ENCODE measurements at regions not wholly inside any gene's neighbourhood (a gene's known extent, or its start where the extent isn't known, plus 50 kb on each side); places are given as distances from the start of the nearest gene placed in this dataset.

GRCh38 chr6:227812-228338 is 64.4 kb upstream of the DUSP22 start:
- TF ChIP-seq, protein P1, sequence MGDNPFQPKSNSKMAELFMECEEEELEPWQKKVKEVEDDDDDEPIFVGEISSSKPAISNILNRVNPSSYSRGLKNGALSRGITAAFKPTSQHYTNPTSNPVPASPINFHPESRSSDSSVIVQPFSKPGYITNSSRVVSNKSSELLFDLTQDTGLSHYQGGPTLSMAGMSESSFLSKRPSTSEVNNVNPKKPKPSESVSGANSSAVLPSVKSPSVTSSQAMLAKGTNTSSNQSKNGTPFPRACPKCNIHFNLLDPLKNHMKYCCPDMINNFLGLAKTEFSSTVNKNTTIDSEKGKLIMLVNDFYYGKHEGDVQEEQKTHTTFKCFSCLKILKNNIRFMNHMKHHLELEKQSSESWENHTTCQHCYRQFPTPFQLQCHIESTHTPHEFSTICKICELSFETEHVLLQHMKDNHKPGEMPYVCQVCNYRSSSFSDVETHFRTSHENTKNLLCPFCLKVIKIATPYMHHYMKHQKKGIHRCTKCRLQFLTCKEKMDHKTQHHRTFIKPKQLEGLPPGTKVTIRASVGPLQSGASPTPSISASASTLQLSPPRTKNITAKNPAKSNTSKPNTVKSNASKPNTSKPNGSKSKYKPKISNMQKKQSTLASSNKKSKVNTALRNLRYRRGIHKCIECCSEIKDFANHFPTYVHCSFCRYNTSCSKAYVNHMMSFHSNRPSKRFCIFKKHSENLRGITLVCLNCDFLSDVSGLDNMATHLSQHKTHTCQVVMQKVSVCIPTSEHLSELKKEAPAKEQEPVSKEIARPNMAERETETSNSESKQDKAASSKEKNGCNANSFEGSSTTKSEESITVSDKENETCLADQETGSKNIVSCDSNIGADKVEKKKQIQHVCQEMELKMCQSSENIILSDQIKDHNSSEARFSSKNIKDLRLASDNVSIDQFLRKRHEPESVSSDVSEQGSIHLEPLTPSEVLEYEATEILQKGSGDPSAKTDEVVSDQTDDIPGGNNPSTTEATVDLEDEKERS (tag by site-specific recombination; IDR thresholded peaks at IDR 0.05): no peak
- TF ChIP-seq, protein P2, sequence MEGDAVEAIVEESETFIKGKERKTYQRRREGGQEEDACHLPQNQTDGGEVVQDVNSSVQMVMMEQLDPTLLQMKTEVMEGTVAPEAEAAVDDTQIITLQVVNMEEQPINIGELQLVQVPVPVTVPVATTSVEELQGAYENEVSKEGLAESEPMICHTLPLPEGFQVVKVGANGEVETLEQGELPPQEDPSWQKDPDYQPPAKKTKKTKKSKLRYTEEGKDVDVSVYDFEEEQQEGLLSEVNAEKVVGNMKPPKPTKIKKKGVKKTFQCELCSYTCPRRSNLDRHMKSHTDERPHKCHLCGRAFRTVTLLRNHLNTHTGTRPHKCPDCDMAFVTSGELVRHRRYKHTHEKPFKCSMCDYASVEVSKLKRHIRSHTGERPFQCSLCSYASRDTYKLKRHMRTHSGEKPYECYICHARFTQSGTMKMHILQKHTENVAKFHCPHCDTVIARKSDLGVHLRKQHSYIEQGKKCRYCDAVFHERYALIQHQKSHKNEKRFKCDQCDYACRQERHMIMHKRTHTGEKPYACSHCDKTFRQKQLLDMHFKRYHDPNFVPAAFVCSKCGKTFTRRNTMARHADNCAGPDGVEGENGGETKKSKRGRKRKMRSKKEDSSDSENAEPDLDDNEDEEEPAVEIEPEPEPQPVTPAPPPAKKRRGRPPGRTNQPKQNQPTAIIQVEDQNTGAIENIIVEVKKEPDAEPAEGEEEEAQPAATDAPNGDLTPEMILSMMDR (tag by site-specific recombination; IDR thresholded peaks at IDR 0.05): no peak
- TF ChIP-seq ZNF621 (tag by site-specific recombination; IDR thresholded peaks at IDR 0.05) (no peak), SCRT2 (tag by site-specific recombination; IDR thresholded peaks at IDR 0.05) (no peak)

All from HEK293 (cell line).